GM21786 (cell line): ENCODE measurements at regions not wholly inside any gene's neighbourhood (a gene's known extent, or its start where the extent isn't known, plus 50 kb on each side); places are given as distances from the start of the nearest gene placed in this dataset.
A peak's percentile ranks its signal among the peaks of the same experiment; 100 is the strongest.
"Not testable (repeated sequence)": the region's sequence is repeated elsewhere in the genome, so short reads cannot be mapped to it uniquely, and the experiment has no call there.

Source experiments
- ATAC-seq: cut with Tn5 transposase; IDR thresholded peaks from one replicate; pipeline ENCODE4 v1.9.1; 2021; ENCODE audit not compliant: unreplicated experiment

GRCh38 chr10:84698989-84699388, 370.6 kb downstream of the CCSER2 start:
- ATAC-seq, result no peak

GRCh38 chr10:84700668-84701369, 372.4 kb downstream of the CCSER2 start:
- ATAC-seq, result no peak

- ATAC-seq, result no peak
These were observed 373.0 kb downstream of the CCSER2 start for GRCh38 chr10:84701370-84701720.

GRCh38 chr10:84704101-84704500, 375.7 kb downstream of the CCSER2 start:
- ATAC-seq, result no peak

- ATAC-seq, result no peak
These were observed 378.0 kb downstream of the CCSER2 start for GRCh38 chr10:84706431-84706830.

GRCh38 chr10:84706875-84707274, 378.5 kb downstream of the CCSER2 start:
- no peak for ATAC-seq

- ATAC-seq, result peak; percentile 84
These were observed 387.5 kb downstream of the CCSER2 start for GRCh38 chr10:84715911-84716310.

- ATAC-seq, result no peak
These were observed 390.7 kb downstream of the CCSER2 start for GRCh38 chr10:84718877-84719616.

- no peak for ATAC-seq
These were observed 391.3 kb downstream of the CCSER2 start for GRCh38 chr10:84719687-84720086.

GRCh38 chr10:84727398-84727797, 399.0 kb downstream of the CCSER2 start:
- ATAC-seq, result no peak

GRCh38 chr10:84739126-84739525, 410.7 kb downstream of the CCSER2 start:
- ATAC-seq, result not testable (repeated sequence)

- ATAC-seq, result no peak
These were observed 411.3 kb downstream of the CCSER2 start for GRCh38 chr10:84739641-84740040.

GRCh38 chr10:84743483-84743882, 415.1 kb downstream of the CCSER2 start:
- ATAC-seq, result no peak

GRCh38 chr10:84755311-84755710, 426.9 kb downstream of the CCSER2 start:
- ATAC-seq, result no peak

- ATAC-seq, result not testable (repeated sequence)
These were observed 428.3 kb downstream of the CCSER2 start for GRCh38 chr10:84756653-84757052.

- ATAC-seq, result not testable (repeated sequence)
These were observed 433.7 kb downstream of the CCSER2 start for GRCh38 chr10:84761994-84762614.

- no peak for ATAC-seq
These were observed 434.5 kb downstream of the CCSER2 start for GRCh38 chr10:84762754-84763394.

- no peak for ATAC-seq
These were observed 435.6 kb downstream of the CCSER2 start for GRCh38 chr10:84763965-84764364.

GRCh38 chr10:84765086-84765485, 436.7 kb downstream of the CCSER2 start:
- ATAC-seq, result no peak

GRCh38 chr10:84765656-84766055, 437.3 kb downstream of the CCSER2 start:
- no peak for ATAC-seq

GRCh38 chr10:84766923-84767322, 438.5 kb downstream of the CCSER2 start:
- no peak for ATAC-seq

- ATAC-seq, result no peak
These were observed 439.7 kb downstream of the CCSER2 start for GRCh38 chr10:84768132-84768531.
